Activated CD4-positive, alpha-beta T cell treated with anti-CD3 and anti-CD28 coated beads, Interleukin-2, amount 10 ng/mL, durations not matched to agents 7 days and 5 days (primary cell): ENCODE measurements at regions not wholly inside any gene's neighbourhood (a gene's known extent, or its start where the extent isn't known, plus 50 kb on each side); places are given as distances from the start of the nearest gene placed in this dataset.
"Not testable (repeated sequence)": the region's sequence is repeated elsewhere in the genome, so short reads cannot be mapped to it uniquely, and the experiment has no call there.

Experiments
- CTCF ChIA-PET: fragments of 350-600 bp; sonication (Branson Sonifier 250); formaldehyde crosslinking; loops from one replicate; lab custom pipeline; 2021; ENCODE audit warnings: antibody characterized with exemption; lab: Charles Lee
- POLR2A ChIA-PET: fragments of 350-600 bp; sonication (Branson Sonifier 250); formaldehyde crosslinking; loops from one replicate; lab custom pipeline; 2021; ENCODE audit warnings: antibody characterized with exemption; lab: Charles Lee
- DNase-seq: peaks from one replicate; pipeline ENCODE4 v3.0.0-alpha.2; 2020
- H3K27ac Mint-ChIP-seq: one replicate; pipeline ENCODE4 v1.8.0; 2021; ENCODE audit warnings: mild to moderate bottlenecking, moderate library complexity, mixed read lengths
- H3K27me3 Mint-ChIP-seq: one replicate; pipeline ENCODE4 v1.8.0; 2021; ENCODE audit warnings: mixed read lengths
- H3K36me3 Mint-ChIP-seq: one replicate; pipeline ENCODE4 v1.8.0; 2021; ENCODE audit warnings: low read depth, mixed read lengths
- H3K4me1 Mint-ChIP-seq: one replicate; pipeline ENCODE4 v1.8.0; 2021; ENCODE audit warnings: mixed read lengths
- H3K4me3 Mint-ChIP-seq: one replicate; pipeline ENCODE4 v1.8.0; 2021; ENCODE audit warnings: mild to moderate bottlenecking, moderate library complexity, mixed read lengths
- H3K9me3 Mint-ChIP-seq: one replicate; pipeline ENCODE4 v1.8.0; 2021; ENCODE audit warnings: mixed read lengths

GRCh38 chr16:17936766-17937402 is 399.7 kb downstream of the NPIPA8 start:
- no peak for DNase-seq
- CTCF ChIA-PET = no interaction called here
- POLR2A ChIA-PET = no interaction called here
- Mint-ChIP-seq H3K27ac (no peak overlapping the region), H3K4me3 (no peak overlapping the region), H3K27me3 (no peaks in the 10 kb centered on the region), H3K4me1 (peaks cover 12% of the 10 kb centered on the region), H3K9me3 (no peaks in the 10 kb centered on the region), H3K36me3 (no peaks in the 10 kb centered on the region)

GRCh38 chr16:17930280-17930679 is 406.3 kb downstream of the NPIPA8 start:
- Mint-ChIP-seq H3K27me3 (peaks cover 3% of the 10 kb centered on the region), H3K9me3 (no peaks in the 10 kb centered on the region), H3K4me3 (no peak overlapping the region), H3K27ac (no peak overlapping the region), H3K36me3 (no peaks in the 10 kb centered on the region), H3K4me1 (no peaks in the 10 kb centered on the region)
- DNase-seq = no peak
- CTCF ChIA-PET = no interaction called here
- POLR2A ChIA-PET = no interaction called here

- peaks cover 6% of the 10 kb centered on the region for H3K27me3 Mint-ChIP-seq
- H3K9me3 Mint-ChIP-seq = no peaks in the 10 kb centered on the region
- H3K27ac Mint-ChIP-seq = no peak overlapping the region
- no peak overlapping the region for H3K4me3 Mint-ChIP-seq
- no peaks in the 10 kb centered on the region for H3K36me3 Mint-ChIP-seq
- H3K4me1 Mint-ChIP-seq = no peaks in the 10 kb centered on the region
- DNase-seq = no peak
- ChIA-PET POLR2A (no interaction called here), CTCF (no interaction called here)
Measured at GRCh38 chr16:17926866-17927399, 409.6 kb downstream of the NPIPA8 start.

GRCh38 chr16:17926461-17926860 is 410.1 kb downstream of the NPIPA8 start:
- Mint-ChIP-seq H3K36me3 (no peaks in the 10 kb centered on the region), H3K9me3 (no peaks in the 10 kb centered on the region), H3K27me3 (peaks cover 9% of the 10 kb centered on the region), H3K27ac (no peak overlapping the region), H3K4me1 (no peaks in the 10 kb centered on the region), H3K4me3 (no peak overlapping the region)
- ChIA-PET POLR2A (no interaction called here), CTCF (no interaction called here)
- no peak for DNase-seq

- no peaks in the 10 kb centered on the region for H3K36me3 Mint-ChIP-seq
- peaks cover 9% of the 10 kb centered on the region for H3K27me3 Mint-ChIP-seq
- H3K9me3 Mint-ChIP-seq = no peaks in the 10 kb centered on the region
- no peak overlapping the region for H3K4me3 Mint-ChIP-seq
- CTCF ChIA-PET = no interaction called here
- POLR2A ChIA-PET = no interaction called here
- no peaks in the 10 kb centered on the region for H3K4me1 Mint-ChIP-seq
- no peak for DNase-seq
- no peak overlapping the region for H3K27ac Mint-ChIP-seq
Measured at GRCh38 chr16:17925761-17926160, 410.8 kb downstream of the NPIPA8 start.

- Mint-ChIP-seq H3K9me3 (no peaks in the 10 kb centered on the region), H3K4me3 (no peak overlapping the region), H3K27me3 (peaks cover 10% of the 10 kb centered on the region), H3K4me1 (no peaks in the 10 kb centered on the region), H3K36me3 (no peaks in the 10 kb centered on the region), H3K27ac (no peak overlapping the region)
- CTCF ChIA-PET = no interaction called here
- DNase-seq = peak; percentile 62
- POLR2A ChIA-PET = no interaction called here
Measured at GRCh38 chr16:17921357-17921978, 415.1 kb downstream of the NPIPA8 start.

GRCh38 chr16:17917316-17918019 is 419.1 kb downstream of the NPIPA8 start:
- Mint-ChIP-seq H3K9me3 (peaks cover 3% of the 10 kb centered on the region), H3K4me3 (no peak overlapping the region), H3K36me3 (no peaks in the 10 kb centered on the region), H3K27me3 (peaks cover 12% of the 10 kb centered on the region), H3K4me1 (no peaks in the 10 kb centered on the region), H3K27ac (no peak overlapping the region)
- ChIA-PET POLR2A (interaction anchor here (0.6 kb wide), 1 partner anchor 168 kb away, joined by 3 read pairs; no protein-coding TSS in a partner anchor), CTCF (no interaction called here)
- DNase-seq = no peak

GRCh38 chr16:17915791-17916190 is 420.7 kb downstream of the NPIPA8 start:
- POLR2A ChIA-PET = no interaction called here
- no peak for DNase-seq
- H3K9me3 Mint-ChIP-seq = peaks cover 9% of the 10 kb centered on the region
- CTCF ChIA-PET = no interaction called here
- no peak overlapping the region for H3K27ac Mint-ChIP-seq
- no peak overlapping the region for H3K4me3 Mint-ChIP-seq
- H3K27me3 Mint-ChIP-seq = peaks cover 8% of the 10 kb centered on the region
- no peaks in the 10 kb centered on the region for H3K36me3 Mint-ChIP-seq
- H3K4me1 Mint-ChIP-seq = no peaks in the 10 kb centered on the region

- H3K4me3 Mint-ChIP-seq = no peak overlapping the region
- no peak for DNase-seq
- peaks cover 9% of the 10 kb centered on the region for H3K9me3 Mint-ChIP-seq
- CTCF ChIA-PET = no interaction called here
- no peak overlapping the region for H3K27ac Mint-ChIP-seq
- H3K36me3 Mint-ChIP-seq = no peaks in the 10 kb centered on the region
- POLR2A ChIA-PET = no interaction called here
- H3K27me3 Mint-ChIP-seq = peaks cover 4% of the 10 kb centered on the region
- H3K4me1 Mint-ChIP-seq = no peaks in the 10 kb centered on the region
Measured at GRCh38 chr16:17914168-17914567, 422.4 kb downstream of the NPIPA8 start.

- POLR2A ChIA-PET, H3K4me1 Mint-ChIP-seq, H3K9me3 Mint-ChIP-seq, CTCF ChIA-PET, H3K27ac Mint-ChIP-seq, H3K4me3 Mint-ChIP-seq, DNase-seq, H3K27me3 Mint-ChIP-seq, H3K36me3 Mint-ChIP-seq: not testable (repeated sequence)
Measured at GRCh38 chr16:17911578-17911977, 425.0 kb downstream of the NPIPA8 start.

GRCh38 chr16:17906626-17907025 is 429.9 kb downstream of the NPIPA8 start:
- H3K9me3 Mint-ChIP-seq, H3K36me3 Mint-ChIP-seq, H3K4me3 Mint-ChIP-seq, CTCF ChIA-PET, POLR2A ChIA-PET, H3K27me3 Mint-ChIP-seq, H3K27ac Mint-ChIP-seq, H3K4me1 Mint-ChIP-seq, DNase-seq: not testable (repeated sequence)

- H3K4me3 Mint-ChIP-seq = no peak overlapping the region
- no peaks in the 10 kb centered on the region for H3K4me1 Mint-ChIP-seq
- no peak overlapping the region for H3K27ac Mint-ChIP-seq
- no peaks in the 10 kb centered on the region for H3K36me3 Mint-ChIP-seq
- no peak for DNase-seq
- peaks cover 3% of the 10 kb centered on the region for H3K9me3 Mint-ChIP-seq
- ChIA-PET POLR2A (no interaction called here), CTCF (no interaction called here)
- no peaks in the 10 kb centered on the region for H3K27me3 Mint-ChIP-seq
Measured at GRCh38 chr16:17901309-17901708, 430.5 kb upstream of the XYLT1 start.

- H3K27ac Mint-ChIP-seq = no peak overlapping the region
- no peaks in the 10 kb centered on the region for H3K9me3 Mint-ChIP-seq
- ChIA-PET CTCF (no interaction called here), POLR2A (no interaction called here)
- no peaks in the 10 kb centered on the region for H3K4me1 Mint-ChIP-seq
- peaks cover 2% of the 10 kb centered on the region for H3K27me3 Mint-ChIP-seq
- no peak overlapping the region for H3K4me3 Mint-ChIP-seq
- DNase-seq = no peak
- no peaks in the 10 kb centered on the region for H3K36me3 Mint-ChIP-seq
Measured at GRCh38 chr16:17899141-17899540, 428.4 kb upstream of the XYLT1 start.
